T-helper 2 cell treated with Interferon-gamma antibody and Interleukin-4, amounts not matched to agents 5 μg/mL and 100 μg/mL, for 36 hours (primary cell): ENCODE measurements at regions not wholly inside any gene's neighbourhood (a gene's known extent, or its start where the extent isn't known, plus 50 kb on each side); places are given as distances from the start of the nearest gene placed in this dataset.
"Not testable (repeated sequence)": the region's sequence is repeated elsewhere in the genome, so short reads cannot be mapped to it uniquely, and the experiment has no call there.

Experiments
- DNase-seq: peaks from one replicate; pipeline ENCODE4 v3.0.0; 2021; ENCODE audit warnings: low spot score
- H3K27ac Mint-ChIP-seq: one replicate; pipeline ENCODE4 v1.8.0; 2021; ENCODE audit warnings: mild to moderate bottlenecking, mixed read lengths
- H3K27me3 Mint-ChIP-seq: one replicate; pipeline ENCODE4 v1.8.0; 2021; ENCODE audit warnings: low read depth, mixed read lengths
- H3K36me3 Mint-ChIP-seq: one replicate; pipeline ENCODE4 v1.8.0; 2021; ENCODE audit warnings: low read depth, mixed read lengths
- H3K4me1 Mint-ChIP-seq: one replicate; pipeline ENCODE4 v1.8.0; 2021; ENCODE audit warnings: low read depth, mixed read lengths
- H3K4me3 Mint-ChIP-seq: one replicate; pipeline ENCODE4 v1.8.0; 2022; ENCODE audit warnings: mild to moderate bottlenecking, moderate library complexity, mixed read lengths
- H3K9me3 Mint-ChIP-seq: one replicate; pipeline ENCODE4 v1.8.0; 2021; ENCODE audit warnings: mixed read lengths

GRCh38 chr3:104316118-104316517 is 1050.6 kb upstream of the ALCAM start:
- Mint-ChIP-seq H3K27ac (no peak overlapping the region), H3K4me1 (no peaks in the 10 kb centered on the region), H3K9me3 (peaks cover 23% of the 10 kb centered on the region), H3K27me3 (no peaks in the 10 kb centered on the region), H3K36me3 (no peaks in the 10 kb centered on the region), H3K4me3 (no peak overlapping the region)
- no peak for DNase-seq

GRCh38 chr3:104323226-104323625 is 1043.5 kb upstream of the ALCAM start:
- Mint-ChIP-seq H3K27ac (no peak overlapping the region), H3K9me3 (peaks cover 41% of the 10 kb centered on the region), H3K27me3 (no peaks in the 10 kb centered on the region), H3K4me3 (no peak overlapping the region), H3K36me3 (no peaks in the 10 kb centered on the region), H3K4me1 (no peaks in the 10 kb centered on the region)
- no peak for DNase-seq

- Mint-ChIP-seq H3K36me3 (no peaks in the 10 kb centered on the region), H3K4me3 (no peak overlapping the region), H3K9me3 (no peaks in the 10 kb centered on the region), H3K27me3 (no peaks in the 10 kb centered on the region), H3K27ac (no peak overlapping the region), H3K4me1 (no peaks in the 10 kb centered on the region)
- DNase-seq, result no peak
These were observed 1019.4 kb upstream of the ALCAM start for GRCh38 chr3:104347291-104347690.

GRCh38 chr3:104349836-104350235 is 1016.9 kb upstream of the ALCAM start:
- DNase-seq, result no peak
- H3K9me3 Mint-ChIP-seq, result peaks cover 9% of the 10 kb centered on the region
- no peak overlapping the region for H3K27ac Mint-ChIP-seq
- H3K4me3 Mint-ChIP-seq, result no peak overlapping the region
- no peaks in the 10 kb centered on the region for H3K4me1 Mint-ChIP-seq
- no peaks in the 10 kb centered on the region for H3K36me3 Mint-ChIP-seq
- no peaks in the 10 kb centered on the region for H3K27me3 Mint-ChIP-seq

GRCh38 chr3:104353951-104354350 is 1012.8 kb upstream of the ALCAM start:
- no peak for DNase-seq
- H3K4me1 Mint-ChIP-seq, result no peaks in the 10 kb centered on the region
- no peak overlapping the region for H3K27ac Mint-ChIP-seq
- H3K36me3 Mint-ChIP-seq, result no peaks in the 10 kb centered on the region
- H3K9me3 Mint-ChIP-seq, result peaks cover 9% of the 10 kb centered on the region
- no peaks in the 10 kb centered on the region for H3K27me3 Mint-ChIP-seq
- H3K4me3 Mint-ChIP-seq, result no peak overlapping the region

- Mint-ChIP-seq H3K36me3 (no peaks in the 10 kb centered on the region), H3K9me3 (peaks cover 2% of the 10 kb centered on the region), H3K4me1 (no peaks in the 10 kb centered on the region), H3K27ac (no peak overlapping the region), H3K27me3 (no peaks in the 10 kb centered on the region), H3K4me3 (no peak overlapping the region)
- DNase-seq, result no peak
These were observed 1007.2 kb upstream of the ALCAM start for GRCh38 chr3:104359546-104359945.

- Mint-ChIP-seq H3K9me3 (no peaks in the 10 kb centered on the region), H3K27ac (no peak overlapping the region), H3K27me3 (no peaks in the 10 kb centered on the region), H3K4me1 (no peaks in the 10 kb centered on the region), H3K36me3 (no peaks in the 10 kb centered on the region), H3K4me3 (no peak overlapping the region)
- no peak for DNase-seq
These were observed 1006.7 kb upstream of the ALCAM start for GRCh38 chr3:104360038-104360437.

- H3K4me3 Mint-ChIP-seq, H3K9me3 Mint-ChIP-seq, H3K36me3 Mint-ChIP-seq, H3K27me3 Mint-ChIP-seq, H3K4me1 Mint-ChIP-seq, H3K27ac Mint-ChIP-seq, DNase-seq: not testable (repeated sequence)
These were observed 1005.0 kb upstream of the ALCAM start for GRCh38 chr3:104361748-104362147.

- Mint-ChIP-seq H3K4me1 (no peaks in the 10 kb centered on the region), H3K36me3 (no peaks in the 10 kb centered on the region), H3K9me3 (no peaks in the 10 kb centered on the region), H3K27me3 (no peaks in the 10 kb centered on the region), H3K27ac (no peak overlapping the region), H3K4me3 (no peak overlapping the region)
- no peak for DNase-seq
These were observed 1004.4 kb upstream of the ALCAM start for GRCh38 chr3:104362319-104362718.

GRCh38 chr3:104367000-104367399 is 999.7 kb upstream of the ALCAM start:
- no peak for DNase-seq
- no peaks in the 10 kb centered on the region for H3K27me3 Mint-ChIP-seq
- no peak overlapping the region for H3K4me3 Mint-ChIP-seq
- H3K9me3 Mint-ChIP-seq, result peaks cover 2% of the 10 kb centered on the region
- H3K4me1 Mint-ChIP-seq, result no peaks in the 10 kb centered on the region
- H3K27ac Mint-ChIP-seq, result no peak overlapping the region
- H3K36me3 Mint-ChIP-seq, result no peaks in the 10 kb centered on the region

GRCh38 chr3:104368760-104369159 is 997.9 kb upstream of the ALCAM start:
- H3K27ac Mint-ChIP-seq, result no peak overlapping the region
- H3K4me3 Mint-ChIP-seq, result no peak overlapping the region
- no peaks in the 10 kb centered on the region for H3K27me3 Mint-ChIP-seq
- no peak for DNase-seq
- H3K36me3 Mint-ChIP-seq, result no peaks in the 10 kb centered on the region
- H3K4me1 Mint-ChIP-seq, result no peaks in the 10 kb centered on the region
- peaks cover 3% of the 10 kb centered on the region for H3K9me3 Mint-ChIP-seq

- Mint-ChIP-seq H3K9me3 (peaks cover 19% of the 10 kb centered on the region), H3K36me3 (no peaks in the 10 kb centered on the region)
- DNase-seq, result no peak
These were observed 981.3 kb upstream of the ALCAM start for GRCh38 chr3:104385421-104385820.

GRCh38 chr3:104388619-104389018 is 978.1 kb upstream of the ALCAM start:
- H3K27me3 Mint-ChIP-seq, result no peaks in the 10 kb centered on the region
- peaks cover 15% of the 10 kb centered on the region for H3K9me3 Mint-ChIP-seq
- no peak overlapping the region for H3K4me3 Mint-ChIP-seq
- H3K27ac Mint-ChIP-seq, result no peak overlapping the region
- H3K36me3 Mint-ChIP-seq, result no peaks in the 10 kb centered on the region
- DNase-seq, result no peak
- H3K4me1 Mint-ChIP-seq, result no peaks in the 10 kb centered on the region

More at GRCh38 chr3:104385421-104385820, 981.3 kb upstream of the ALCAM start:
- Mint-ChIP-seq H3K4me1 (no peaks in the 10 kb centered on the region), H3K27ac (no peak overlapping the region), H3K27me3 (no peaks in the 10 kb centered on the region), H3K4me3 (no peak overlapping the region)

- Mint-ChIP-seq H3K9me3 (peaks cover 10% of the 10 kb centered on the region), H3K27ac (no peak overlapping the region), H3K36me3 (no peaks in the 10 kb centered on the region), H3K4me3 (no peak overlapping the region), H3K27me3 (no peaks in the 10 kb centered on the region), H3K4me1 (no peaks in the 10 kb centered on the region)
- DNase-seq, result no peak
These were observed 974.4 kb upstream of the ALCAM start for GRCh38 chr3:104392327-104392726.

GRCh38 chr3:104396974-104397669 is 969.6 kb upstream of the ALCAM start:
- no peaks in the 10 kb centered on the region for H3K4me1 Mint-ChIP-seq
- DNase-seq, result no peak
- H3K9me3 Mint-ChIP-seq, result no peaks in the 10 kb centered on the region
- H3K27ac Mint-ChIP-seq, result no peak overlapping the region
- H3K36me3 Mint-ChIP-seq, result no peaks in the 10 kb centered on the region
- no peak overlapping the region for H3K4me3 Mint-ChIP-seq
- no peaks in the 10 kb centered on the region for H3K27me3 Mint-ChIP-seq
